Caco-2 (cell line): ENCODE measurements at regions not wholly inside any gene's neighbourhood (a gene's known extent, or its start where the extent isn't known, plus 50 kb on each side); places are given as distances from the start of the nearest gene placed in this dataset.

Experiments
- BruUV-seq: library from RNA; stranded (reverse); fragments of 400-500 nt; replicated peaks from 2 replicates; lab custom pipeline; 2021; lab: Mats Ljungman, UMichigan
- CTCF ChIA-PET: fragments of 300-600 bp; sonication (Branson Sonifier 250); formaldehyde crosslinking; loops from one replicate; lab custom pipeline; 2022; ENCODE audit warnings: antibody characterized with exemption; lab: Charles Lee
- POLR2A ChIA-PET: fragments of 300-600 bp; sonication (Branson Sonifier 250); formaldehyde crosslinking; loops from one replicate; lab custom pipeline; 2022; ENCODE audit warnings: antibody characterized with exemption; lab: Charles Lee
- DNase-seq, 2 experiments: peaks; one replicate each; pipeline versions ENCODE4 v3.0.0 to v3.0.0-alpha.2; 2020 to 2022
- H3K27me3 ChIP-seq: replicated peaks from 2 replicates; pipeline ENCODE4 v1.6.0; 2011; ENCODE audit warnings: low read length; ENCODE audit not compliant: control insufficient read depth, insufficient read depth
- H3K36me3 ChIP-seq: 2 replicates; pipeline ENCODE4 v1.5.1; 2011; ENCODE audit warnings: low read length; ENCODE audit not compliant: control insufficient read depth, insufficient read depth
- H3K4me1 ChIP-seq: fragments of 250-450 bp; sonication (Bioruptor Pico); 2 replicates; pipeline ENCODE4 v1.5.1; 2020; ENCODE audit warnings: mild to moderate bottlenecking
- H3K4me3 ChIP-seq: 2 replicates; pipeline ENCODE4 v1.5.1; 2011; ENCODE audit warnings: low read depth, mild to moderate bottlenecking, control low read depth, low read length
- H3K9me3 ChIP-seq: fragments of 250-450 bp; sonication (Bioruptor Pico); 2 replicates; pipeline ENCODE4 v1.5.1; 2020; ENCODE audit warnings: mild to moderate bottlenecking, moderate library complexity
- H3K27ac Mint-ChIP-seq: one replicate; pipeline ENCODE4 v1.8.0; 2022; ENCODE audit warnings: mixed read lengths; ENCODE audit not compliant: unreplicated experiment
- H3K27me3 Mint-ChIP-seq: one replicate; pipeline ENCODE4 v1.8.0; 2022; ENCODE audit warnings: mixed read lengths; ENCODE audit not compliant: insufficient read depth, unreplicated experiment
- H3K36me3 Mint-ChIP-seq: one replicate; pipeline ENCODE4 v1.8.0; 2022; ENCODE audit warnings: mild to moderate bottlenecking, mixed read lengths; ENCODE audit not compliant: insufficient read depth, unreplicated experiment
- H3K4me1 Mint-ChIP-seq: one replicate; pipeline ENCODE4 v1.8.0; 2022; ENCODE audit warnings: low read depth, mixed read lengths; ENCODE audit not compliant: unreplicated experiment
- H3K4me3 Mint-ChIP-seq: one replicate; pipeline ENCODE4 v1.8.0; 2022; ENCODE audit warnings: mild to moderate bottlenecking, moderate library complexity, mixed read lengths; ENCODE audit not compliant: unreplicated experiment
- H3K9me3 Mint-ChIP-seq: one replicate; pipeline ENCODE4 v1.8.0; 2022; ENCODE audit warnings: mixed read lengths; ENCODE audit not compliant: unreplicated experiment
- intact Hi-C: fragments of 100-400 bp; cut with micrococcal nuclease; formaldehyde crosslinking; loops from one replicate; pipeline ENCODE4 v1.10.0; 2022; ENCODE audit not compliant: unreplicated experiment
- TF ChIP-seq, protein P1 (sequence below), 2 experiments: fragments of 200-600 bp in 1 of 2; IDR thresholded peaks; 1 replicate in 1 of 2; 2 replicates in 1 of 2; pipeline versions ENCODE4 v1.5.1 to v1.8.0; 2011 to 2022; ENCODE audit warnings: antibody characterized with exemption in 1 of 2, control low read depth in 1 of 2, inconsistent platforms in 1 of 2, low read depth in 1 of 2, low read length in 1 of 2, mild to moderate bottlenecking in 1 of 2, moderate library complexity in 1 of 2; ENCODE audit not compliant: insufficient read depth in 1 of 2, severe bottlenecking in 1 of 2, unreplicated experiment in 1 of 2

DNA sequence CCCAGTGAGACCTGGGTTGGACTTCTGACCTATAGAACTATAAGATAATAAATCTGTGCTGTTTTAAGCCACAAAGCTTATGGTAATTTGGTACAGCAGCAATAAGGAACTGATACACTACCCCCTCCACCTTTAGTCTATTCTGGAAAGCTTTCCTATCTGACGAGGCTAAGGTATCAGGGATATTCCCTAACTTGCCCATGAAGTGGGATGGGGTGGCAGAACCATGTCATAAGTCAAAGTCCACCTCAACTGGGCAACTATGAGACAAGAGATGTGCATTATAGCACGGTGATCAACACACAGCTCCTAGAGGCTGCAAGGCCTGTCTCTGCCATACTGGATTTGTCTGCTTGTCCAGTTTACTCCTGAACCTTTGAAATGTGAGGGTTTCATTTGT is 146.8 kb upstream of the RAD23B start:
- intact Hi-C loops: loop anchor here (10.0 kb wide), 1 partner anchor 61 kb away; no protein-coding TSS in a partner anchor
- Histone ChIP-seq H3K4me3 (no peak overlapping the region), H3K27me3 (no peaks in the 10 kb centered on the region), H3K4me1 (peaks cover under 1% of the 10 kb centered on the region; the same call in 1 of the 2 replicates), H3K36me3 (no peaks in the 10 kb centered on the region), H3K9me3 (no peaks in the 10 kb centered on the region)
- no TSS peak for BruUV-seq
- no peak overlapping the region for H3K27ac Mint-ChIP-seq
- CTCF ChIA-PET: no interaction called here
- H3K4me3 Mint-ChIP-seq: no peak overlapping the region
- peaks cover 8% of the 10 kb centered on the region for H3K27me3 Mint-ChIP-seq
- H3K4me1 Mint-ChIP-seq: no peaks in the 10 kb centered on the region
- POLR2A ChIA-PET: no interaction called here
- DNase-seq: no peak
- TF ChIP-seq, protein P1, sequence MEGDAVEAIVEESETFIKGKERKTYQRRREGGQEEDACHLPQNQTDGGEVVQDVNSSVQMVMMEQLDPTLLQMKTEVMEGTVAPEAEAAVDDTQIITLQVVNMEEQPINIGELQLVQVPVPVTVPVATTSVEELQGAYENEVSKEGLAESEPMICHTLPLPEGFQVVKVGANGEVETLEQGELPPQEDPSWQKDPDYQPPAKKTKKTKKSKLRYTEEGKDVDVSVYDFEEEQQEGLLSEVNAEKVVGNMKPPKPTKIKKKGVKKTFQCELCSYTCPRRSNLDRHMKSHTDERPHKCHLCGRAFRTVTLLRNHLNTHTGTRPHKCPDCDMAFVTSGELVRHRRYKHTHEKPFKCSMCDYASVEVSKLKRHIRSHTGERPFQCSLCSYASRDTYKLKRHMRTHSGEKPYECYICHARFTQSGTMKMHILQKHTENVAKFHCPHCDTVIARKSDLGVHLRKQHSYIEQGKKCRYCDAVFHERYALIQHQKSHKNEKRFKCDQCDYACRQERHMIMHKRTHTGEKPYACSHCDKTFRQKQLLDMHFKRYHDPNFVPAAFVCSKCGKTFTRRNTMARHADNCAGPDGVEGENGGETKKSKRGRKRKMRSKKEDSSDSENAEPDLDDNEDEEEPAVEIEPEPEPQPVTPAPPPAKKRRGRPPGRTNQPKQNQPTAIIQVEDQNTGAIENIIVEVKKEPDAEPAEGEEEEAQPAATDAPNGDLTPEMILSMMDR (IDR thresholded peaks at IDR 0.05; ENCODE audit: insufficient read depth in 1 of 2, low read depth in 1 of 2, low read length in 1 of 2, severe bottlenecking in 1 of 2, unreplicated experiment in 1 of 2): no peak
- no peaks in the 10 kb centered on the region for H3K36me3 Mint-ChIP-seq
- H3K9me3 Mint-ChIP-seq: no peaks in the 10 kb centered on the region

DNA sequence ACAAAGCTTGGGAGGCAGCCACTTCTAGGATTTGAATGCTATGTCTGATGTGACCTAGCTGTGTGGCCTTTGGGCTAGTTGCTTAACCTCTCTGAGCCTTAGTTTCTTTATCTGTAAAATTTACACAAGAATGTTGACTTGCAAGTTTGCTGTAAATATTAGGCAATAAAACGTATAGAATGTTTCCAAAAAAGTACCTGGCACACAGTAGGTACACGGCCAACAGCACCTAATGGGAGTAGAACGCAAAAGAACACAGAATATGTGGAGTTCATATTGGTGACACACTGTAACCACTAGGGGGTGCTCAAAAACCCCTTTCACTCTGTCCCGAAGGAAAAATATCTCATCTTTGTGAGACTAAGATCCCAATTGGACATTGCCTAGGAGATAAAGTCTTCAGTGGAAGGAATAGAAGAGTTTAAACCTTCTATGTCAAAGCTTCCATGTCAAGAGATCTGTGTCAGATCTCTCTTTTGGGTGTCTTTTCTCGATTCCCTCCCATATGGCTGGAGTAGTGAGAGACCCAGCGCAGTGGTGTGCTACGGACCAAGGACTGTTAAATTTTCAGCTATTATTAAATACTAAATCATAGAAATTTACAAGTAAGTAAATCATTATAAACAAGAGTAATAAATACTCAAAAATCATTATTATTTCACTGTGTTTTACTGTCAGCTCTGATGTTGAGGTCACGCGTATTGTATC is 145.4 kb upstream of the RAD23B start:
- Mint-ChIP-seq H3K27me3 (peaks cover 8% of the 10 kb centered on the region), H3K4me1 (no peaks in the 10 kb centered on the region), H3K9me3 (no peaks in the 10 kb centered on the region), H3K27ac (no peak overlapping the region), H3K4me3 (no peak overlapping the region), H3K36me3 (no peaks in the 10 kb centered on the region)
- no peak overlapping the region for H3K4me3 ChIP-seq
- H3K36me3 ChIP-seq: no peaks in the 10 kb centered on the region
- ChIA-PET POLR2A (no interaction called here), CTCF (interaction anchor here (0.6 to 1.0 kb wide), 2 partner anchors 33 to 1745 kb away, joined by 3 read pairs; no protein-coding TSS in a partner anchor)
- no TSS peak for BruUV-seq
- no peaks in the 10 kb centered on the region for H3K27me3 ChIP-seq
- no peaks in the 10 kb centered on the region; the same call in 1 of the 2 replicates for H3K4me1 ChIP-seq
- peak in 1 of 2 experiments; percentile 44 for DNase-seq
- H3K9me3 ChIP-seq: no peaks in the 10 kb centered on the region
- TF ChIP-seq, protein P1 (IDR thresholded peaks at IDR 0.05; ENCODE audit: insufficient read depth in 1 of 2, low read depth in 1 of 2, low read length in 1 of 2, severe bottlenecking in 1 of 2, unreplicated experiment in 1 of 2): peak; percentile 36 to 47
- intact Hi-C loops: loop anchor here (1.0 to 10.0 kb wide), 2 partner anchors 35 to 63 kb away; no protein-coding TSS in a partner anchor

DNA sequence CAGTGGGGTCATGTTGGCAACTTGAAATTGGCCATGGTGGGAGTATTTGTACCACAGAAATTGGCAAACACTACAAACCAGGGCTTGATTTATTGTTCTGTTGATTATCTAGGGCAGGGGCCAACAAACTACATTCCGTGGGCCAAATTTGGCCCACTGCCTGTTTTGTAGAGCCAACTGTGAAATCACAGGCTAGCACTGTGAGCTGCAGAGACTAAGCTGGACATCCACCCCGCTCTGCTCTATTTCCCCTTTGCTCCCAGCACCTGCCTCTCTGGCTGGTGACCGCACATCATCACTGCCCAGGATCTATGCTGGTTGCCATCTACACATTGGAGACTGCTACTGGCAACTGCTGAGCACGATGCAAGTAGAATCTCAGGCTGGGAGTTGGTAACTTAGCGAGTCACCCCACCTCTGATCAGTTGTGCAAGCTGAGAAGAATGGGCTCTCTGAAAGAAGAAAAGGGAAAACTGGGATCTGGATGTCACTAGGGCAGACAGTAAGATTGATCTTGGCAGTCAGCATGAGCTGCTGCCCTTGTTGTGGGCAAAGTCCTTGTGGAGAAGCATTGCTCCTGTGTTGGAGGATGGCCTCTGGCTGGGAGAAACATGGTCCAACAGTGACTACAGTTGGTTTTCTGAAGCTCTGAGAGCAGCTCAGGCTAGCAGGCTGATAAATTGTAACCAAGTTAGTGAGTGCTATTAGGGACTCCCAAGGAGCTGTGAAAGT is 144.7 kb upstream of the RAD23B start:
- POLR2A ChIA-PET: no interaction called here
- no peak overlapping the region for H3K27ac Mint-ChIP-seq

More for the DNA sequence above, 144.7 kb upstream of the RAD23B start:
- H3K4me1 Mint-ChIP-seq: no peaks in the 10 kb centered on the region
- no peak for DNase-seq
- intact Hi-C loops: loop anchor here (10.0 kb wide), 1 partner anchor 64 kb away; no protein-coding TSS in a partner anchor
- no peaks in the 10 kb centered on the region; the same call in 1 of the 2 replicates for H3K4me1 ChIP-seq
- TF ChIP-seq, protein P1 (IDR thresholded peaks at IDR 0.05; ENCODE audit: insufficient read depth in 1 of 2, low read depth in 1 of 2, low read length in 1 of 2, severe bottlenecking in 1 of 2, unreplicated experiment in 1 of 2): no peak
- H3K9me3 Mint-ChIP-seq: no peaks in the 10 kb centered on the region
- no peaks in the 10 kb centered on the region for H3K36me3 ChIP-seq
- CTCF ChIA-PET: interaction anchor here (1.0 kb wide), 1 partner anchor 32 kb away, joined by 3 read pairs; no protein-coding TSS in a partner anchor
- no peak overlapping the region for H3K4me3 Mint-ChIP-seq
- H3K27me3 ChIP-seq: no peaks in the 10 kb centered on the region
- H3K9me3 ChIP-seq: no peaks in the 10 kb centered on the region
- H3K4me3 ChIP-seq: no peak overlapping the region
- peaks cover 8% of the 10 kb centered on the region for H3K27me3 Mint-ChIP-seq
- no TSS peak for BruUV-seq
- no peaks in the 10 kb centered on the region for H3K36me3 Mint-ChIP-seq
